ENCODE measurements at regions not wholly inside any gene's neighbourhood (a gene's known extent, or its start where the extent isn't known, plus 50 kb on each side); places are given as distances from the start of the nearest gene placed in this dataset.

- no peak for DNase-seq
- no peak overlapping the region for H3K4me2 ChIP-seq (ENCODE audit: low read length)
- H4K12ac ChIP-seq (ENCODE audit: low read depth, low read length) = no peak overlapping the region
- no peak overlapping the region for H2AFZ ChIP-seq (ENCODE audit: insufficient read depth, low read length, poor library complexity)
- no peak overlapping the region for H3K9ac ChIP-seq (ENCODE audit: low read length)
- no peaks in the 10 kb centered on the region for H3K36me3 ChIP-seq (ENCODE audit: control insufficient read depth in 1 of 2, insufficient read depth in 2 of 2, low read length in 2 of 2)
- no peak overlapping the region for H2BK120ac ChIP-seq (ENCODE audit: insufficient read depth, low read length, poor library complexity)
- H3K27me3 ChIP-seq (ENCODE audit: insufficient read depth, low read length) = no peaks in the 10 kb centered on the region
- H3K23ac ChIP-seq (ENCODE audit: low read length) = no peak overlapping the region
- no peaks in the 10 kb centered on the region for H3K79me1 ChIP-seq (ENCODE audit: low read length)
- H3K4me1 ChIP-seq (ENCODE audit: control insufficient read depth in 1 of 2, insufficient read depth in 2 of 2, low read length in 2 of 2) = no peaks in the 10 kb centered on the region
- H3K14ac ChIP-seq (ENCODE audit: low read length) = no peak overlapping the region
- no peak overlapping the region for H3K27ac ChIP-seq (ENCODE audit: low read depth, low read length)
- no peaks in the 10 kb centered on the region for H3K9me3 ChIP-seq (ENCODE audit: insufficient read depth, low read depth, low read length)
- H3K4ac ChIP-seq (ENCODE audit: low read depth, low read length) = no peak overlapping the region
- H3K4me3 ChIP-seq (ENCODE audit: low read depth, low read length) = no peak overlapping the region
- no peak overlapping the region for H2BK5ac ChIP-seq (ENCODE audit: low read depth, low read length, poor library complexity)
- H2AK5ac ChIP-seq (ENCODE audit: low read length) = no peak overlapping the region
- no peak overlapping the region for H3K18ac ChIP-seq (ENCODE audit: low read length)
- no peaks in the 10 kb centered on the region for H3K79me2 ChIP-seq (ENCODE audit: control insufficient read depth, insufficient read depth, low read length, poor library complexity)
- H4K91ac ChIP-seq (ENCODE audit: low read depth, low read length) = no peak overlapping the region
- no peak overlapping the region for H2BK12ac ChIP-seq (ENCODE audit: low read length)
- H4K8ac ChIP-seq (ENCODE audit: low read depth, low read length) = no peak overlapping the region
Observed at GRCh38 chr5:164614707-164615106, 1109.3 kb downstream of the MAT2B start.

GRCh38 chr5:164617290-164617689 lies 1111.9 kb downstream of the MAT2B start:
- H3K36me3 ChIP-seq (ENCODE audit: control insufficient read depth in 1 of 2, insufficient read depth in 2 of 2, low read length in 2 of 2) = no peaks in the 10 kb centered on the region
- H3K23ac ChIP-seq (ENCODE audit: low read length) = no peak overlapping the region
- DNase-seq = no peak
- H2AFZ ChIP-seq (ENCODE audit: insufficient read depth, low read length, poor library complexity) = no peak overlapping the region
- no peak overlapping the region for H4K8ac ChIP-seq (ENCODE audit: low read depth, low read length)
- no peak overlapping the region for H3K9ac ChIP-seq (ENCODE audit: low read length)
- no peak overlapping the region for H3K14ac ChIP-seq (ENCODE audit: low read length)
- H3K4me1 ChIP-seq (ENCODE audit: control insufficient read depth in 1 of 2, insufficient read depth in 2 of 2, low read length in 2 of 2) = no peaks in the 10 kb centered on the region
- no CpG with 5 or more reads among the region's 5 CpGs for WGBS (ENCODE audit: extremely low coverage, insufficient coverage, insufficient read length)
- H3K79me2 ChIP-seq (ENCODE audit: control insufficient read depth, insufficient read depth, low read length, poor library complexity) = no peaks in the 10 kb centered on the region
- no peak overlapping the region for H2BK120ac ChIP-seq (ENCODE audit: insufficient read depth, low read length, poor library complexity)
- no peak overlapping the region for H3K4me2 ChIP-seq (ENCODE audit: low read length)
- peaks cover 1% of the 10 kb centered on the region for H3K79me1 ChIP-seq (ENCODE audit: low read length)
- no peak overlapping the region for H3K27ac ChIP-seq (ENCODE audit: low read depth, low read length)
- H3K27me3 ChIP-seq (ENCODE audit: insufficient read depth, low read length) = no peaks in the 10 kb centered on the region
- H2AK5ac ChIP-seq (ENCODE audit: low read length) = no peak overlapping the region
- no peak overlapping the region for H4K91ac ChIP-seq (ENCODE audit: low read depth, low read length)
- H3K4ac ChIP-seq (ENCODE audit: low read depth, low read length) = no peak overlapping the region
- no peaks in the 10 kb centered on the region for H3K9me3 ChIP-seq (ENCODE audit: insufficient read depth, low read depth, low read length)
- H2BK5ac ChIP-seq (ENCODE audit: low read depth, low read length, poor library complexity) = no peak overlapping the region
- H2BK12ac ChIP-seq (ENCODE audit: low read length) = no peak overlapping the region
- H3K4me3 ChIP-seq (ENCODE audit: low read depth, low read length) = no peak overlapping the region
- H4K12ac ChIP-seq (ENCODE audit: low read depth, low read length) = no peak overlapping the region
- H3K18ac ChIP-seq (ENCODE audit: low read length) = no peak overlapping the region

- no peaks in the 10 kb centered on the region for H3K79me2 ChIP-seq (ENCODE audit: control insufficient read depth, insufficient read depth, low read length, poor library complexity)
- no peak overlapping the region for H4K12ac ChIP-seq (ENCODE audit: low read depth, low read length)
- H3K14ac ChIP-seq (ENCODE audit: low read length) = no peak overlapping the region
- H3K36me3 ChIP-seq (ENCODE audit: control insufficient read depth in 1 of 2, insufficient read depth in 2 of 2, low read length in 2 of 2) = no peaks in the 10 kb centered on the region
- no peak overlapping the region for H2BK12ac ChIP-seq (ENCODE audit: low read length)
- H2AFZ ChIP-seq (ENCODE audit: insufficient read depth, low read length, poor library complexity) = no peak overlapping the region
- H3K18ac ChIP-seq (ENCODE audit: low read length) = no peak overlapping the region
- H3K79me1 ChIP-seq (ENCODE audit: low read length) = no peaks in the 10 kb centered on the region
- H3K27me3 ChIP-seq (ENCODE audit: insufficient read depth, low read length) = no peaks in the 10 kb centered on the region
- no peak overlapping the region for H2BK5ac ChIP-seq (ENCODE audit: low read depth, low read length, poor library complexity)
- H2AK5ac ChIP-seq (ENCODE audit: low read length) = no peak overlapping the region
- H3K4ac ChIP-seq (ENCODE audit: low read depth, low read length) = no peak overlapping the region
- no peaks in the 10 kb centered on the region for H3K4me1 ChIP-seq (ENCODE audit: control insufficient read depth in 1 of 2, insufficient read depth in 2 of 2, low read length in 2 of 2)
- no CpG with 5 or more reads among the region's 4 CpGs for WGBS (ENCODE audit: extremely low coverage, insufficient coverage, insufficient read length)
- H3K27ac ChIP-seq (ENCODE audit: low read depth, low read length) = no peak overlapping the region
- no peak overlapping the region for H2BK120ac ChIP-seq (ENCODE audit: insufficient read depth, low read length, poor library complexity)
- H3K4me3 ChIP-seq (ENCODE audit: low read depth, low read length) = no peak overlapping the region
- no peak overlapping the region for H4K8ac ChIP-seq (ENCODE audit: low read depth, low read length)
- H3K4me2 ChIP-seq (ENCODE audit: low read length) = no peak overlapping the region
- no peak overlapping the region for H3K9ac ChIP-seq (ENCODE audit: low read length)
- no peak overlapping the region for H4K91ac ChIP-seq (ENCODE audit: low read depth, low read length)
- no peak overlapping the region for H3K23ac ChIP-seq (ENCODE audit: low read length)
- no peaks in the 10 kb centered on the region for H3K9me3 ChIP-seq (ENCODE audit: insufficient read depth, low read depth, low read length)
- DNase-seq = no peak
Observed at GRCh38 chr5:164627021-164627420, 1121.6 kb downstream of the MAT2B start.

GRCh38 chr5:164636456-164636855 lies 1131.0 kb downstream of the MAT2B start:
- Histone ChIP-seq H3K4me2 (ENCODE audit: low read length) (no peak overlapping the region), H3K9ac (ENCODE audit: low read length) (no peak overlapping the region), H3K9me3 (ENCODE audit: insufficient read depth, low read depth, low read length) (no peaks in the 10 kb centered on the region), H2BK5ac (ENCODE audit: low read depth, low read length, poor library complexity) (no peak overlapping the region), H3K4me1 (ENCODE audit: control insufficient read depth in 1 of 2, insufficient read depth in 2 of 2, low read length in 2 of 2) (no peaks in the 10 kb centered on the region), H3K36me3 (ENCODE audit: control insufficient read depth in 1 of 2, insufficient read depth in 2 of 2, low read length in 2 of 2) (no peaks in the 10 kb centered on the region), H2AK5ac (ENCODE audit: low read length) (no peak overlapping the region), H2AFZ (ENCODE audit: insufficient read depth, low read length, poor library complexity) (no peak overlapping the region), H3K79me2 (ENCODE audit: control insufficient read depth, insufficient read depth, low read length, poor library complexity) (no peaks in the 10 kb centered on the region), H3K18ac (ENCODE audit: low read length) (no peak overlapping the region), H3K4me3 (ENCODE audit: low read depth, low read length) (no peak overlapping the region), H3K27me3 (ENCODE audit: insufficient read depth, low read length) (no peaks in the 10 kb centered on the region), H2BK120ac (ENCODE audit: insufficient read depth, low read length, poor library complexity) (no peak overlapping the region), H4K91ac (ENCODE audit: low read depth, low read length) (no peak overlapping the region), H3K4ac (ENCODE audit: low read depth, low read length) (no peak overlapping the region), H2BK12ac (ENCODE audit: low read length) (no peak overlapping the region), H4K12ac (ENCODE audit: low read depth, low read length) (no peak overlapping the region), H3K14ac (ENCODE audit: low read length) (no peak overlapping the region), H4K8ac (ENCODE audit: low read depth, low read length) (no peak overlapping the region), H3K79me1 (ENCODE audit: low read length) (no peaks in the 10 kb centered on the region), H3K27ac (ENCODE audit: low read depth, low read length) (no peak overlapping the region), H3K23ac (ENCODE audit: low read length) (no peak overlapping the region)
- no peak for DNase-seq
- no CpG with 5 or more reads among the region's 1 CpG for WGBS (ENCODE audit: extremely low coverage, insufficient coverage, insufficient read length)

All from trophoblast cell (in vitro differentiated cells and primary cell).